GM19467 (cell line): ENCODE measurements at regions not wholly inside any gene's neighbourhood (a gene's known extent, or its start where the extent isn't known, plus 50 kb on each side); places are given as distances from the start of the nearest gene placed in this dataset.
"Not testable (repeated sequence)": the region's sequence is repeated elsewhere in the genome, so short reads cannot be mapped to it uniquely, and the experiment has no call there.

Experiments
- ATAC-seq: cut with Tn5 transposase; IDR thresholded peaks from one replicate; pipeline ENCODE4 v1.9.1; 2021; ENCODE audit warnings: mild to moderate bottlenecking, moderate library complexity; ENCODE audit not compliant: unreplicated experiment

DNA sequence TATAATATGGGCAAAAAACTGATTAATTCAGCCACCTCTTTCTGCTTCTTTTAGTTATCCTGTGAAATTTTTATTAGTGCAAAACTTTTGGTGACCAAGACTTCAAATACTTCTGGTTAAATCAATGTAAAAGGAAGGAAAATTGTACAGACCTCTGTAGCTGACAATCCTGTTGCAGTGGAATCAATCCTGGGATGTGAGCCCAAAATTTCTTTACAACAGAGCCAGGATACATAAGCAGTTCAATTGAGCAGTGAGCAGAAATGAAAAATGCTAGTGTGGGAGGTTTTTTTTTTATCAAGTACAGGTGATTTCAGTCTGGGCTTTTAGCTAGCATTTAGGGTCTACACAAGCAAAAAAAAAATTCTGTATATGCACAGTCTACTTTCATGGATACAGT is 398.0 kb downstream of the OTOL1 start:
- no peak for ATAC-seq

GRCh38 chr3:161905520-161906132 is 409.0 kb downstream of the OTOL1 start:
- no peak for ATAC-seq

DNA sequence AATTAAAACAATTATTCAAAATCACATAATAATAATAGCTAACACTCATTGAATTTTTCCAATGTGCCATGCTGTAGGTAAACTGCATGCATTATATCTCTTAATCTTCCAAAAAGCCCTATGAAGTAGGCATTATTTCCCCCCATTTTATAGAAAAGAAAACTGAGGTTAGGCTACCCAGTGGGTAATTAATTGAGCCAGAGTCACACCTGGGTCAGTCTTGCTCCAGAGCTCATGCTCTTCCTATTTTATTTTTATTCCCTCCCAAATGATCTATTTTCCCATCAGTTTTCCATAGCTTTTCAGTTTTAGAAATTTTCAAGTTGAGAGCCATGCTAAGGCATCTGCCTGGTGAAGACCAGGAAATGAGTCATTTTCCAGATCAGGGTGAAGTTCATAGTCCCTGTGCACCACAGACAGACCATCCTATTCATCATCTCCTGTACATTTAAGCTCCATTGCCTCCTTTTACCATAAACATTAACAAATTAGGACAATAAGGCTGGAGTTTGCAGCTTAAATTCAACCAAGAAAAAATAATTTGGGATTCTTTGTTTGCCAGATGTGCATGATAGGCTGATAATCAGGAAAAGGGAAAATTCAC is 417.3 kb downstream of the OTOL1 start:
- ATAC-seq, result no peak

DNA sequence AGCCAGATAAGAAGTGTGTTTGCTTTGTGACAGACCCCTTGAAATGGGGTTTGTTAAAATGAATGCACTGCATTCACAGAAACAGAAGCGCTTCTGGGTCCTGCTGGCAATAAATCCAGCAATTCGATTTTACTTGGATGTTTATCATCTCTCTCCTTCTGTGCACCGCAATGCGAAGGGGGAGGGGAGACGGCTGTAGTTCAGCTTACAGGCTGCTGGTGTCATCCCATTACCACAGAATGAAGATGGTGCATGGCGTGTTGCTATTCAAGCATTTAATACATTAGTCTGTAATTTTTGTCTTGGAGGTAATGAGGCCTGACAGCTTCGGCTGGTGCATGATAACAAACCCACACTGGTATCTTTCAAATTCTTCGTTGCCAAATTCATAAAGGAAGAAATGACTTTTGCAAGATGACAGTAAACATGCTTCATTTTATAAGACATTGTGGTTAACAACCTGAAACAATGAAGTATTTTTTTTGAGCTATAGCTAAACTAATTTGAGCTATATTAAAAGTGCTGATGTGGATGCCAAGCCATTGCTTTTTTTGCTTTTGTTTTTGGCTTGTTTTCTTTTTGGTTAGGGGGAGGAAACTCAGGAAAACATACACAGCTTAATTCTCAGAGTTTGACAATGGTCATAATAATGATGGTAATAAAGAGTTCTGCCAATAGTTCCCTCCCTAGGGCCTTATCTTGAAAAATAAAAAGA is 418.3 kb downstream of the OTOL1 start:
- ATAC-seq, result no peak

- no peak for ATAC-seq
These were observed 418.8 kb downstream of the OTOL1 start for GRCh38 chr3:161915418-161915750.

GRCh38 chr3:161920196-161920595 is 423.6 kb downstream of the OTOL1 start:
- no peak for ATAC-seq

DNA sequence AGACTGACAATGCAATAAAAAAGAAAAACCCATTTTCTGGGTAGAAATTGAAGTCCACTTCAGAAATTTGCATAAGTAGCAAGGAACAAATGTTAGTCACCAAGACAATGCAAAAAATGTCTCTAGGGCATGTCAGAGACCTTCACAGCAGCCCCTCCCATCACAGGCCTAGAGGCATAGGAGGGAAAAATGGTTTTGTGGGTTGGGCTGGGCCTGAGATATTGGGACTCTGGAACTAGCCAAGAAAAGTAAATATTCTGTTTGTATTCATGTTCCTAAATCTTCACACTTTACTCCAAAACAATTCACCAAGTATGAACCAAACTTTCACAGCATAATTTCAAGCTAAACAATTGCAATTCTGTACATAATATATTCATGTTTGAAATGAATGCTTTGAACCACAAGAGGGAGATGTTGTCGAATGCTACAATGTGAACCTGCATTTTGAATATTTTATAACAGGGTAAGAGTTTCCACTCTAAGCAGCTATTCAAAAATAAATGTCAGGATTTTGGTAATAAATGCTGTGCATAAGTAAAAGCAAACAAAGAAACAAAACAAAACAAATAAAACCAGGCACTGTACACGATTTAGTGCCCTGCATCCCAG is 429.2 kb downstream of the OTOL1 start:
- ATAC-seq, result no peak

- ATAC-seq, result no peak
These were observed 430.5 kb downstream of the OTOL1 start for GRCh38 chr3:161927131-161927530.

DNA sequence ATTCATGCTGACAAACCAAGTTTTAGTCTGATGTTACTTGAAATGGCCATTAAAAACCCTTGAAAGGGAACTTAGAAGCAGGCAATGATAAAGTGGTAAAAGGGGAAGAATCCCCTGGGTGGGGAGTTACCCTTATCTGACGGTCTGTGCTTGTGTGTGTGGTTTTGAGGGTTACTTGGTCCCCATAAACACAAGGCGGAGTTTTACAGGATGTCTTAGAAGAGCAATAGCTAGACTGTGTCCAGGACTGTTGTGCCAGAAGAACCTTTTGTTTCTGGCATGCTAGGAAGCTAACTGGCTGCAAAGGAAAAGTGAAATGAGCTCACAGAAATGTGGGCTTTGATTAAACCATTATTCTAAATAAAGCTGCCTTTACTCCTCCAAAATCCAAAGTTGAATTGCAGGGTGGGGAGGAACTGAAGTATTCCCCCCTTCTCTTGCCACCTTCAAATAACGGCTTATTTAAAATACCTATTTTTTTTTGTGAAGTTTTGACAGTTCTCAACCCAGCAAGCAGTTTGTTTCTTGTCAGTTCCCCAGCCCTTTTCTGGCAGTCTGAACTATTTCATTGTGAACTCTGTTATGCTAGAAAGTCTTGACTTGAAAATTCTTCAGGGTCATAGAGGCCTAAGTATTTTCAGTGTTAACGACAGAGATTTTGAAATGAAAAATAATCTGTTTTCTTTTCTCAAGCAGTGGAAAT is 443.5 kb downstream of the OTOL1 start:
- ATAC-seq, result no peak

- no peak for ATAC-seq
These were observed 444.0 kb downstream of the OTOL1 start for GRCh38 chr3:161940621-161940965.

GRCh38 chr3:161941891-161942290 is 445.3 kb downstream of the OTOL1 start:
- no peak for ATAC-seq

GRCh38 chr3:161943801-161944345 is 447.3 kb downstream of the OTOL1 start:
- ATAC-seq, result not testable (repeated sequence)

DNA sequence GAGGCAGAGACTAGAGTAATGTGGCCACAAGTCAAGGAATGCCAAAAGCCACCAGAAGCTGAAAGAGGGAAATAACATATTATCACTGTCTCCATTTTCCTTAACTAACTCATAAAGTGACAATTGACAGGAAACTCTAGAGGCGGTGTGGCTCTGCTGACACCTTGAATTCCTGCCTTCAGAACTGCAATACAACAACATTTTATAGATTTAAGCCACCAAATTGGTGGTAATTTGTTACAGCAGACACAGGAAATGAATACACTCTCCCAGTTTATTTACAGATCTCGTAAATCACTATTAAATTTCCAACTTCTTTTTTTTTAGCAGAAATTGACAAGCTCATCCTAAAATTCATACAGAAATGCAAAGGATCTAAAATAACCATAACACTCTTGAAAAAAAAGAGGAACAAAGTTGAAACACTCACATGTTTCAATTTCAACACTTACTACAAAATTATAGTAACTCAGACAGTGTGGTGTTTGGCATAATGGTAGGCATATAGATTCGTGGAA is 449.9 kb downstream of the OTOL1 start:
- no peak for ATAC-seq

DNA sequence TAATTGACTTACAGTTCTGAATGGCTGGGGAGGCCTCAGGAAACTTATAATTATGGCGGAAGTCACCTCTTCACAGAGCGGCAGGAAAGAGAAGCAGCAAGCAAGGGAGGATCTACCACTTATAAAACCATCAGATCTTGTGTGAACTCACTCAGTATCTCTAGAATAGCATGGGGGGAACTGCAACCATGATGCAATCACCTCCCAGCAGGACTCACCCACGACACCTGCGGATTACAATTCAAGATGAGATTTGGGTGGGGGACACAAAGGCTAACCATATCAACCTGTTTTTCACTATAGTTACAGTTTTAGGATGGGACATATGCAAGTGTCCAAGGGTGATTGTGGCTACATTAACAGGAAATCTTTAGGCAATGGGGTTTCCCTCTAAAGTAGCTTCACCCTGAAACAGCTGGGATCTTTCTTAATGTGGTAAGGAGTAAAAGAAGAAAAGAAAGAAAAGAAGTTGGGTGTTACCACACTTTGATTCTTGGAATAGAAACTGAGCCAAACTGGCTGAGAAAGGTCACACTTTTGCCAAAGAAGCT is 453.8 kb downstream of the OTOL1 start:
- no peak for ATAC-seq

DNA sequence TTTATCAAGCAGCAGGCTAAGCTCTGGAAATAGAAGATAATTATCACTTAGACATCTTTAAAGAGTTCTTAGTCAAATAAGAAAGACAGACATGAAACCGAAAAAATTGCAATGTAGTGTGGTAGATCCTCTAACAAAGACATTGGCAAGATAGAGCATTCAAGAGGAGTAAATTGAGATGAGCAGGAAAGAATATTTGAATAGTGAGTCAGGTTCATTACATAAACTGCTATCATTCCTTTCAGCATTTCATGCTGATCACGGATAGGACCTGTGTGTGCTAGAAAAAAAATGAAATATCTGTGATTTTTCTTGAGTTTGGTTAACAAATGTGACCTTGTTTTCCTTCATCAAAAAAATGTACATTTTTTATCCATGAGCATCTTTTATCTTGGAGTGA is 460.9 kb downstream of the OTOL1 start:
- no peak for ATAC-seq

DNA sequence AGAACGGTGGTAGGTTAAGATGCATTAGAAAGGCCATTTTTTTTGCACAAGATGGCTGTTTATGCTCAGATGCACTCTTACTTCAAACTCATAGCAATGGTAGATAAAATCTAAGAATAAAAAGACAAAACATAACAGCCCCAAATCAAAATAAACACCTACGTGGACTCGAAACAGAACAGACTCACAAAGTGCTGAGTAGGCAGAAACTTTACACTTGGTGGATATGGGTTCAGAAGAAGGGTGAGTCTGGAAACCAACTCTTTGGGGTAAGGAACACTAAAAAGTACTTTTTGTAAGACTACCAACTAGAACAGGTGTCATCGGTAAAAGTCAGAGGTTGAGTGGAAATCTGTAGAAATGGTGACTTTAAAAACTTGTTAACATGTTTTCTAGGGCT is 468.2 kb downstream of the OTOL1 start:
- ATAC-seq, result no peak

DNA sequence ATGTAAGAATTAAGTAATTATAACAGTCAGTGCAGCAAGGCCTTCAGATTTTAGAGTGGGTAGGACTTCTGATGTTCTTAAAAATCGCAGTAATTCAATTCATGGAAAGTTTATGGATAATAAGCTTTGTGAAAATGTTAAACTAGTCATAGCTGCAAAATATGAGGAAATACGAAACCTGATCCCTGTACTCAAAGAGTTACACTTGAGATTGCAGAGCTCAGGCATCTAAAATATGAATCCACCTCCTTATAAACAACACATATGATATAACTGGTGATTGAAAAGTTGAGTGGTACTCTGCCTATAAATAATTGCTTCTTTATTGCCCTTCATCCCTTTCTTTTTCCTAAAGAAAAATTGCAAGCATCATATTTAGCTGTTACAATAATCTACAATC is 473.3 kb downstream of the OTOL1 start:
- no peak for ATAC-seq

GRCh38 chr3:161975201-161975600 is 478.6 kb downstream of the OTOL1 start:
- ATAC-seq, result no peak

DNA sequence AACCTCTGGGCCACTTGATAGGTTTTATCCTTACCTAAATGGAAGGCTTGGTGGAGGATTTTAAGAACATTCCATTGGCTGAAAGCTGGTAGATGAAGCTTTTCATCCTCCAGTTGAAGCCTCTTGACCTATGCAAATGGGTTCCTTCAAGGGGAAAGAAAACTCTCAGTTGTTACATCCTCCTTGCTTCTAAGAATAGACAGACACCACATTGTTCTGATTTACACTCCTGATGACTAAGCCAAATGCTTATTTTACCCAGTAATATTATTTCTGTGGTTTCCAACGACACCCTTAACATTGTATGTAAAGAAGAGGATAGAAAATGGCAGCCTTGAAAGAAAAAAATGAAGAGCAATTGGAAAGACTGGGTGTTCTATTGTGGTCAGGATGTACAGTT is 480.5 kb downstream of the OTOL1 start:
- ATAC-seq, result no peak

GRCh38 chr3:161977850-161978249 is 481.2 kb downstream of the OTOL1 start:
- no peak for ATAC-seq

DNA sequence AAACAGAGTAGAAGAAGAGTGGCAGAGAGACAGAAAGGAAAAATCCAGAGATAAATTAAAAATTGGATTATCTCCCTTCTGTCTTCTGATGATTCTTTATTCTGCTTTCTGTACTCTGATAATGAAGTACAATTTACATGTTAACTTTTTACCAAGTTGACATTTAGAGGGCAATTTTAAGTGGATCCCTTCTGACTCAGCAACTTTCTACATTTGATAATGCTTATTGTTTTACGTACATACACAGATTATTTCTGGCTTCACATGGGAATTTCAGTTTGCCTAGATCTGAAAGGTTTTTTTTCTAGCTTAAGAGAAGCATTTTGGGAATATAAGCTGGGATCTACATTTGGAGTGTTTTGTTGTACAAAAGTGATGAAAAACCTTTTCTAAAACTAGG is 491.3 kb downstream of the OTOL1 start:
- ATAC-seq, result no peak
